G401 (cell line): ENCODE measurements at regions not wholly inside any gene's neighbourhood (a gene's known extent, or its start where the extent isn't known, plus 50 kb on each side); places are given as distances from the start of the nearest gene placed in this dataset.
"Not testable (repeated sequence)": the region's sequence is repeated elsewhere in the genome, so short reads cannot be mapped to it uniquely, and the experiment has no call there.

Source experiments
- DNase-seq: peaks from one replicate; pipeline ENCODE4 v3.0.0-alpha.2; 2015; ENCODE audit warnings: low spot score
- in situ Hi-C: cut with HindIII; loops from 2 replicates; pipeline ENCODE4 v1.10.0; 2016; ENCODE audit warnings: low sequenced_read_pairs, mixed read lengths

DNA sequence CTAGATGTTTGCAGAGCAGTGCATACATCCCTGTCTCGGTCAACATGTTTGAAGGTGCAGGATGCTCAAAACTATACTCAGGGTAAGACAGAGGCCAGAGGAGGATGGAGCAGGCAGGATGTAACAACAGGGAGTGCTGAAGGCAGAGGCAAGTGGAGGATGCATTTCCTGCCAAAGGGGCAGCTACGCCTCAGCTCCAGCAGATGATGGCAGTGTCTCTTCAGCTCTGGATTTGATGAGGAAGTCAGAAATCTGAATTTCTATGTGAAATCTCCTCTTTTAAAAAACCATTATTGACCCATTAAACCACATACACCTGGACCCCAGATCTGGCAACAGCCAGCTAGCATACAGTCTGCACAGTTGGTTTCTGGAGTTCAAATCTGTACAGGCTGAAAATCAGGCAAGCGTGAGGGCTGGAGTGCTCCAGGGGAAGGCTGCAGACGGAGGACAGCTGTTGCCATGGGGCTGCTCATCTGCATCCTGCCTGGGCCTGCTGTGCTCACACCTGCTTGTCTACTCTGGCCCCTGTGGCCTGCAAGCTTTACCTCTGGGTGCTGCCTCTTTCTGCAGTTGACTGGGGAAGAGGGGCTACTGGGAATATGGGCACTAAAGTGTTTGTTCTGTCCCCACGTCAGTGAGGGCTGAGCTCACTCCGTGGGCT, 152.9 kb upstream of the SLC28A3 start:
- in situ Hi-C loops: no loop called here
- DNase-seq: no peak

DNA sequence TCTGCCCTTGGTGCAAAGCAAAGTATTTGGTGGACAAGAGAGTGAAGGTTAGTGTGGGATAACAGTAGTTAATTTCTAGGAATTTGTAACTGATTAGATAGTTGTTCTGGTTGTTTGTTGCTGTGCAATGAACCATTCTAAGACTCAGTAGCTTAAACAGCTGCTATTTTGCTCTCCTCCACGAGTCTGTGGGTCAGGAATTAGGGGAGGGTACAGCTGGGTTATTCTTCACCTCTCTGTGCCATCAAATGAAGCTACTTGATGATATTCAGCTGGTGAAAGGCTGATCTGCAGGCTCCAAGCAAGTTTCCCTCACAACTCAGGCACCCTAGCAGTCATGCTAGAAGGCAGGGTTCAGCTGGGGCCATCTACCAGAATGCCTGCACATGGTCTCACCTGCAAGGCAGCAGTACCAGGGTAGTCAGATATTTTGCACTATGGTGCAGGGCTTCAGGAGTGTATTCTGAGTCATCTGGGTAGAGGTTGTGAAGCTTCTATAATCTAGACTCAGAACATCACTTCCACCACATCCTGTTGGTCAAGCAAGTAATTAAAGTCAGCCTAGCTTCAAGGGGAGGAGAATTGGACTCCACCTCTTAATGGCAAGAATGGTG, 159.5 kb upstream of the SLC28A3 start:
- in situ Hi-C loops: no loop called here
- no peak for DNase-seq

DNA sequence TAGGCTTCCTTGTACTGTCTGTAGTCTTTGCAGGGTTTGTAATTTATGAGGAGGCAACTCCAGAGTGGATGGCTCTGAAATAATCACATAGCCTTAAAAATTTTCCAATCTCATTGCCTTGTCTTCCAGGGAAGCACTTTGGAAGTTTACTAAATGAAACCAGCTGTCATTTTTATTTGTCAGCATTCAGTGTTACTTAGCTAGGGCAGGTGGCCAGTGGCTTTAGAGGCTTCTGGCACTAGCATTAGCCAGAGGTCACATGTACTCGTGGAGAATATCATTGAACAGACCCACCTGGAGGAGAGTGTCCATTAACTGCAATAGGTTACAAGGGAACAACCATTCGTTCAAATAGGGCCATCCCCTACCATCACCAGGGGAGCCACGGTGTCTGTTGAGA, 160.3 kb upstream of the SLC28A3 start:
- in situ Hi-C loops: no loop called here
- no peak for DNase-seq

DNA sequence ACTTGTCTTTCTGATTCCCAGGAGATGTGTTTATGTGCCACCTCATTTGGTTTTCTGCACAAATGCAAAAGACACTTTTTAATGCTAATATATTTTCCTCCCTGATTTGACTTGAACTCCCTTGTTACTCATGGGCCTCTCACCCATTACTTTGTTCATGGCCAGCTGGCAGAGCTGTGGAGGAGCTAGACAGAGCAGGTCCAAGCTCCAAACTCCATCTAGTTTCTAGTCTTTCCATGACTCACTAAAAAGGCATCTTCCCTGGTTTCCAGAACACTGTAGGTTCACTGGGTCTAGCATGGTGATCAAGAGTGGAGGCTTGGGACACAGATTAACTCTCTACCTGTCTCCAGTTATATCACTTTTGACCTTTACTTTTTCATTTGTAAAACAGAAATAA, 161.0 kb upstream of the SLC28A3 start:
- in situ Hi-C loops: no loop called here
- DNase-seq: no peak

DNA sequence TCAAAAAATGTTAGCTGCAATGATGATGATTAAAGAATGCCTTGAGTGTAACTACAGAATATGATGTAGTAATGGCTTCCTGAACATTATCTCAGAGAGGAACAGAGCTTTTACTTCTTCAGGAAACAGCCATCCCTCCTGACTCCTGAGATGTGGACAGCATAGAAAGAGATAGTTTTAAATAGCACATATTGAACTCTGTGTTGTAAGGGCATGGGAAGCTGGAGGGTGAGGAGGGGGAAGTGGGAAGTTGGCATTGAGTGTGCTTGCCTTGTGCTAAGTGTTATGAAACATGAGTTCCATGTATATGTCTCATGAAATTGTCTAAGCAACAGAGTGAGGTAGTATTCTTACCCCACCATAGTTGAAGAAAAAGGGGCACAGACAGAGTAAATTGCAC, 161.5 kb upstream of the SLC28A3 start:
- no peak for DNase-seq
- in situ Hi-C loops: no loop called here

DNA sequence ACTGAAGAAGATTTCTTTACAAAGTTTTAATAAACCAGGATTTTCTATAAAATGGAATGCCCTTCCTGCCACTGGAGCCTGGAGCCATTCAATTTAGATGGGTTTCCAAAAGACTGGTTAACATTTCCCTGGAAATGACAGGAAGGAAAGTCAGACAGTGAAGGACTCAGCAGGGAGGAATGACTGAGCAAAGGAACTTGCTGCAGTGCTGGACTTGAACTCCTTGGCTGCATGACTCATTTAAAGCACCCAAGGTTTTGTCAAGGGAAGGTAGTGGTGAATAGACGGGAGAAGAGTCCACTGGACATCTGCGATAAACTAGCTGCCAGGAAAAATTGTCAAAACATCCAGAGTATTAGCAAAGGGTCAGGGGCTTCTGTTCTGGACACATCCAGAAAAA, 163.8 kb upstream of the SLC28A3 start:
- in situ Hi-C loops: no loop called here
- no peak for DNase-seq

DNA sequence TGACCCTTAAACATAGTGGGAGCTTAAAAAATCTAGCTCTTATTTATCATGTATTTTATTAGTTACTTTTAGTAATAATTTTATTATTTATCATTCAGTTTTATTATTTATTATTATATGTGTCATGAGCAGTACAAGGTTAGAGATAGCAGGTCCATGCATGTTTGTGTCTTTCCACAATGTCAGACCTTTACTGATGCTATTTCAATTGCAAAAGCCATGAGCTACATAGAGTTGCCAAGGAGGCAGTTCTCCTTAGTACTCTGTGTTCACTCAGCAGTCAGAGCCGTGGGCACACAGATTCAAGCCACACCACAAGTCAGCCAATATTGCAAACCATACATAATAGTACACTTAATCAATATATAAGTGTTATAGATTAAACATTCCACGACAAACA, 157.9 kb upstream of the NTRK2 start:
- no peak for DNase-seq
- in situ Hi-C loops: no loop called here

DNA sequence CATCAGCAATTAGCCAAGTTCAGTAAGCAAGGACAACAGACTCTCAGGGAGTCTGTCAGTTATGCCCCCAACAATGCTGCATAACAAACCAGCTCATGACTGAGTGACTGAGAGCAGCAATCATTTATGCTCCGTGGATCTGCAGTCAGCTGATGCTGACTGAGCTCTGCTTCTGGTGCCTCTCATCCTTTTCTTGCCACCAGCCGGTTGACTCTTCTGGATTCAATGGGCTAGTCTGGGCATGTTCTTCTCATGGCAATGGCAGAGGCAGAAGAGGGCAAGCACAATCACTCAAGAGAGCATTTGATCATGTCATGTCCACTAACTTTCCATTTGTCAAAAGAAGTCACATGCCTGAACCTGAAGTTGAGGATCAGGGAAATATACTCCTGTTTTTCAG, 157.0 kb upstream of the NTRK2 start:
- DNase-seq: no peak
- in situ Hi-C loops: no loop called here

DNA sequence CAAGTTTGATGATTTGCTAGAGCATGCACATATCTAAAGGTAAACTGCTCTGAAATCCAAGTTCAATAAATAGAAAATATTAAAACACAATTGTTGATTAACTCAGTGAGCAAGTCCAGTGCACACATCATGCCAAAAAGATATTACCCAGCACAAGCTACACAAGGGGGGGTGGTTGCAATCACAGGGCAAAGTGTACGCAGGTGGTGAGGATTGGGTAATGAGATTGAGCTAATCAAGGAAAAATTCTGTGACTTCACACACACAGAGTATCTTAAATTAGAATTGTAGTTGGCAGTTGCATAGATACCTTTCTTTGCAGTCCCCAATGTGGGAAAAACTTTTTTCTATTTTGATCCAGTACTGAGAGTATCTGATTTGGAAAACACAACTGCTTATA, 156.1 kb upstream of the NTRK2 start:
- no peak for DNase-seq
- in situ Hi-C loops: no loop called here

DNA sequence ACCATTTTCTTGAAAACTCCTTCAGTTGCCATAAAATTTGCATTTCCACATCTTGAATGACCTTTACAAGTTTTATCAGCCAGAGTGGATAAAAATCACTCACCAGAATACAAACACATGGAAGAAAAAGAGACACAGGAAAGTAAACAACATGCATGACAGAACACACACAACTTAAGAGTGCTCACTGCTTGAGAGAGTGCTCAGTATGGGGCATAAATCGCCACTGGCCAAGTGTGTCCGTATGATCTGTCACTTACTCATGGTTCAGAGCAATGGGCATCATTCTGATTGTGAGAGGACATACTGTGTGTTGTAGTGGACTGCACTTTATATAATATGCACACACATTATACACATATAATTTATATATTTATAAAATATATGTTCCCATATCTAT, 155.6 kb upstream of the NTRK2 start:
- in situ Hi-C loops: no loop called here
- no peak for DNase-seq

DNA sequence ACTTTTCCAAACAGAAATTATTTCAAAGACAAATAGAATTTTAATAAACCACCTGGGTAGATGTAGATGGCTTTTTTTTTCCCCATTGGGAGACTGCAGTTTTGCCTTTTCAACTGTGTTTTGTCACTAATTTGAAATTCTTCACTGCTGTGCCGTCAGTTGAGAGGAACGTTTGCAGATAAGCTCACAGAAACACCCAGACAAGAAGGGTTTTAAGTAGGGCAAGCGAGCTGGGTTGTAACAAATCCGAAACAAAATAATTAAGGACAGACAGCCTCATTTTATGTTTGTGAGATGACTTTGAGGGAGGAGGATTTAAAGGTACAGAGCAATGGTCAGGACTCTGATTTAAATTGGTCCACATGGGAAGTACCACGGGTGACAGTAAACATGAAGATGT, 155.1 kb upstream of the NTRK2 start:
- in situ Hi-C loops: no loop called here

DNA sequence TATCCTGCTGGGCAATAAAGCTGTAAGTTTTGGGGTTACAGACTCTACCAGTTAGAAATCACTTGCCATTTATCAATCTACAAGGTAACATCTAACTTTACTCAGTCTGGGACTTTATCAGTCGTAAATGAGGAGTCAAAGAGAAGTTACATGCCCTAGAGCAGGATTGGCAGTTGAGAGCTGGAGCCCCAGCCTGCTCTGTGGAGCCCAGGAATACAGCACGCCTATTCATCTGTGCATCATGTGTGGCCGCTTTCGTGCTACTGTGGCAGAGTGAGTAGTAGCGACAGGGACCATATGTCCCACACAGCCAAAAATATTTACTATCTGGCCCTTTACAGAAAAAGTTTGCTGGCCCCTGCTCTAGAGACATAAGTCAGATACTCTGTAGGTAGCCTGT, 152.5 kb upstream of the NTRK2 start:
- in situ Hi-C loops: no loop called here
- no peak for DNase-seq

More for the DNA sequence above, 155.1 kb upstream of the NTRK2 start:
- DNase-seq: no peak

DNA sequence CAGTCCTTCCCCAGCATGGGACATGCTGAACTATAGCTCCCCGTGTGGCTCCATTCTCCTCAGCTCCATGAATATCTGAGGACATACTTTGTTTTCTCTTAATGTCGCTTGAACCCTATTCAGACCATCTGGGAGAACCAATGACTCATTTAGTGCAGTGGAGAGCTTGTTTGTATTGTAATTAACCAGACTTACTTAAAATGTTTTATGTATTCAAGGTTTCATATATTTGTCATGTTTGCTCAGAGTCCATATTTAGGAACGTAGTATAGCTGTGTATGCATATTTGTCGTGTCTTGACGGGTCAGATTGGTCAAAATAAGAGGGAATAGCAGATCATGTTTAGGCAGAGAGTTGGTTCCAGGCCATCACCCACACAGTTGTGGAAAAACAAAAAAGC, 150.1 kb upstream of the NTRK2 start:
- no peak for DNase-seq
- in situ Hi-C loops: no loop called here

DNA sequence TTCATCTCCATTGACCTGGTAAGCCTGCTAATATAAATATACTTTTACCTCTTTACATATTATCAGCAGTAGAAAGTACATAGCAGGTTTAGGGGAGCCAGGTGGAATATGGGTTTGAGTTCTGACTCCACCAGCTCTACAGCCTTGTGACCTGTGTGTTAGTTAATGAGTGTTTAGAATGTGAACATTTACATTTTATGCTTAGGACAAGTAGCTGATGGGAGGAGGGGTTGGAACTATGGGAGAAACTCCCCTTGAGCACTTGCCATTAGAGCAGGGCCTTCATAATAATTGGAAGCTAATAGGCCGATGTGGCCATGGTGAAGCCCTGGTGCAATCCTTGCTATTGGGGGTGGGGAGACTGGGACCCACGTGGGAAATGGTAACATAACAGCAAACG, 148.3 kb upstream of the NTRK2 start:
- in situ Hi-C loops: no loop called here

DNA sequence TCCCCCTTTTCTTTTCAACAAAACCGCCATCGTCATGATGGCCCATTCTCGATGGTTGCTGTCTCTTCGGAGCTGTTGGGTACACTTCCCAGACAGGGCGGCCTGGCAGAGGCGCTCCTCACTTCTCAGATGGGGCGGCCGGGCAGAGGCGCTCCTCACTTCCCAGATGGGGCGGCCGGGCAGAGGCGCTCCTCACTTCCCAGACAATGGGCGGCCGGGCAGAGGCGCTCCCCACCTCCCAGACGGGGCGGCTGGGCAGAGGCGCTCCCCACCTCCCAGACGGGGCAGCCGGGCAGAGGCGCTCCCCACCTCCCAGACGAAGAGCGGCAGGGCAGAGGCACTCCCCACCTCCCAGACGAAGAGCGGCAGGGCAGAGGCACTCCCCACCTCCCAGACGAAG, 143.3 kb upstream of the NTRK2 start:
- DNase-seq, in situ Hi-C loops: not testable (repeated sequence)

More for the DNA sequence above, 148.3 kb upstream of the NTRK2 start:
- no peak for DNase-seq

DNA sequence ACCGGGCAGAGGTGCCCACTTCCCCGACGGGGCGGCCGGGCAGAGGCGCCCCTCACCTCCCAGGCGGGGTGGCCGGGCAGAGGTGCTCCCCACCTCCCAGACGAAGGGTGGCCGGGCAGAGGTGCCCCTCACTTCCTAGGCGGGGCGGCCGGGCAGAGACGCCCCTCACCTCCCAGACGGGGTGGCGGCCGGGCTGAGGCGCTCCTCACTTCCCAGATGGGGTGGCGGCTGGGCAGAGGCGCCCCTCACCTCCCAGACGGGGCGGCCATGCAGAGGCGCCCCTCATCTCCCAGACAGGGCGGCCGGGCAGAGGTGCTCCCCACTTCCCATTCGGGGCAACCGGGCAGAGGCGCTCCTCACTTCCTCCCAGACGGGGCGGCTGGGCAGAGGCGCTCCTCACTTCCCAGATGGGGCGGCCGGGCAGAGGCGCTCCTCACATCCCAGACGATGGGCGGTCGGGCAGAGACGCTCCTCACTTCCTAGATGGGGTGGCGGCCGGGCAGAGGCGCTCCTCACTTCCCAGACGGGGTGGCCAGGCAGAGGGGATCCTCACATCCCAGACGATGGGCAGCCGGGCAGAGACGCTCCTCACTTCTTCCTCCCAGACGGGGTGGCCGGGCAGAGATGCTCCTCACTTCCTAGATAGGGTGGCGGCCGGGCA, 142.3 kb upstream of the NTRK2 start:
- in situ Hi-C loops: not testable (repeated sequence)

DNA sequence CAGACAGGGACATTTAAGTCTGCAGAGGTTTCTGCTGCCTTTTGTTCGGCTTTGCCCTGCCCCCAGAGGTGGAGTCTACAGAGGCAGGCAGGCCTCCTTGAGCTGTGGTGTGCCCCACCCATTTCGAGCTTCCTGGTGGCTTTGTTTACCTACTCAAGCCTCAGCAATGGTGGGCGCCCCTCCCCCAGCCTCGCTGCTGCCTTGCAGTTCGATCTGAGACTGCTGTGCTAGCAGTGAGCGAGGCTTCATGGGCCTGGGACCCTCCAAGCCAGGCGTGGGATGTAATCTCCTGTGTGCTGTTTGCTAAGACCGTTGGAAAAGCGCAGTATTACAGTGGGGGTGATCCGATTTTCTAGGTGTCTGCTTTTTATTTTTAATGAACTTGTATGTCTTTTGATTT, 133.6 kb upstream of the NTRK2 start:
- in situ Hi-C loops, DNase-seq: not testable (repeated sequence)

More for the DNA sequence above, 142.3 kb upstream of the NTRK2 start:
- DNase-seq: not testable (repeated sequence)

DNA sequence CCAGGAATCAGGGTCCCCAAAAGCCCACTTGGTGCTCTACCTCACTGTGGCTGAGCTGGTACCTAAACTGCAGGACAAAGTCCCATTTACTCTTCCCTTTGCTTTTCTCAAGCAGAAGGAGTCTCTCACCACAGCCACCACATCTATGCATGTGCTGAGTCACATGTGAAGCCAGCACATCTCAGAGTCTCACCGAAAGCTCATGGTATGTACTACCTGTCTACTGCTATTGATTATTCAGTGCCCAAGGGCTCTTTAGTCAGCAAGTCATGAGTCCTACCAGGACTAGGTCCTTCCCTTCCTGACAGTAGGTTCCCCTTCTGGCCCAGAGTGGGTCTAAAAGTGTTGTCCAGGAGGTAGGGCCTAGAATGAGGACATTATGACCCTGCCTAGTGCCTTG, 130.7 kb upstream of the NTRK2 start:
- no peak for DNase-seq
- in situ Hi-C loops: no loop called here

DNA sequence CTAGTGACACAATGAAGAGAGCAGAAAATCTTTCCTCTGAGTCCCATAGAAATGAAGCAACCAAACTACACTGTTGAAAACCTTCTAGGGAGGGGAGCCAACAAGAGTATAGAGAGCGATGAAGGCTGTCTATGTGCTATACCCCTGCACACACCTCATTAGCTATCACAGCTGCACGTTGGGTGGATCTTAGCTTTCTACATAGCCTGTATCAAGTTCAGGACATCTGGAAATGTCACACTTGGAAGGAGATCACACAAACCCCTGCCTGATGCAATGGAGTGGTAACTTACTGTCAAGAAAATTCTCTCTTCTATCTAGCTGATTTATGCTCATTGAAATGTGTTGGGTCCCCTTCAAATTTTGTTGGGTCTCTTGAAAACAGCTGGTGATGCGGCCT, 127.0 kb upstream of the NTRK2 start:
- in situ Hi-C loops: no loop called here

DNA sequence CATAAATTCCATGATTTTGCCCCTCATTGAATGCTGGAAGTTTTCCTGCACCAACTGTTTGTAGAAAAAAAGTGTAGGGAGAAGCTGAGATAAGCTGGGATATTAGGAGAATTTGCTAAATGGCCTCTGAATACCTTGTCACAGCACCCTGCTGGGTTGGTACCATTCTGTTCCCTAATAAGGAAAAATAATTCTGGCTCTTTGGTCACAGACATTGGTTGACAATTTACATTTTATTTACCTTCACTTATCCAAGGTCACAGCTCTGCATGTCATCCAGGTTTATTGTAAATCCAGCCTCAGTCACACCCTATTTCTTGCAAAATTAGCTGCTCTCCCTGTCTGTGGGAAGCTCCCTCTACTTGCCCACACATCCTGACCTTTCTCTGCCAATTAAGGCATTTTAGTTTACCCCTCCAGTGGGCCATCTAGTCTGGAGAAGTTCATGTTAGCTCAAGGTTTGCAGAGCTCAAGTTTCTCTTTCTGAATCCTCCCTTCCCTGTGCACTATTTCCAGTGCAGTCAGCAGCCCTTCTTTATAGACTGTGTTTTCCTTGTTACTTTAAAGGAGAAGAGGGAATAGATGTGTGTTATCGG, 115.4 kb upstream of the NTRK2 start:
- in situ Hi-C loops: no loop called here
- no peak for DNase-seq

More for the DNA sequence above, 127.0 kb upstream of the NTRK2 start:
- DNase-seq: no peak
